GM12891 (cell line): ENCODE measurements at regions not wholly inside any gene's neighbourhood (a gene's known extent, or its start where the extent isn't known, plus 50 kb on each side); places are given as distances from the start of the nearest gene placed in this dataset.

Source experiments
- PAX5 ChIP-seq: IDR thresholded peaks from 2 replicates; pipeline ENCODE4 v1.6.1; 2011; ENCODE audit warnings: low read length, moderate library complexity, mild to moderate bottlenecking; ENCODE audit not compliant: insufficient read depth, severe bottlenecking
- POLR2A ChIP-seq: IDR thresholded peaks from 2 replicates; pipeline ENCODE4 v1.6.1; 2011; ENCODE audit warnings: low read depth, low read length, control low read depth
- POLR2AphosphoS5 ChIP-seq: IDR thresholded peaks from 2 replicates; pipeline ENCODE4 v1.6.1; 2011; ENCODE audit warnings: low read depth, low read length, control low read depth
- POU2F2 ChIP-seq: IDR thresholded peaks from 2 replicates; pipeline ENCODE4 v1.6.1; 2011; ENCODE audit warnings: low read depth, mild to moderate bottlenecking, control low read depth, low read length, moderate library complexity
- SPI1 ChIP-seq: IDR thresholded peaks from 2 replicates; pipeline ENCODE4 v1.6.1; 2011; ENCODE audit warnings: low read depth, low read length, control low read depth
- TAF1 ChIP-seq: IDR thresholded peaks from 2 replicates; pipeline ENCODE4 v1.6.1; 2011; ENCODE audit warnings: low read depth, low read length, control low read depth

GRCh38 chr2:194539425-194539824 lies 1117.6 kb upstream of the SLC39A10 start:
- TF ChIP-seq TAF1 (no peak), POLR2AphosphoS5 (no peak), POLR2A (no peak), SPI1 (no peak), POU2F2 (no peak), PAX5 (no peak)
